ENCODE measurements at regions not wholly inside any gene's neighbourhood (a gene's known extent, or its start where the extent isn't known, plus 50 kb on each side); places are given as distances from the start of the nearest gene placed in this dataset.

- no peak for TF ChIP-seq EZH2 (IDR thresholded peaks at IDR 0.05)
- no peak for TF ChIP-seq POLR2AphosphoS5 (IDR thresholded peaks at IDR 0.05; ENCODE audit: borderline replicate concordance, low read depth, low read length)
- no peak for TF ChIP-seq FOXP2 (optimal IDR thresholded peaks at IDR 0.05; ENCODE audit: control extremely low read depth, extremely low read length, insufficient read depth)
Observed at GRCh38 chr4:23438764-23439163, 451.1 kb downstream of the PPARGC1A start.
